GM10266 (cell line): ENCODE measurements at regions not wholly inside any gene's neighbourhood (a gene's known extent, or its start where the extent isn't known, plus 50 kb on each side); places are given as distances from the start of the nearest gene placed in this dataset.

ENCODE experiments used
- DNase-seq: peaks from one replicate; pipeline ENCODE4 v3.0.0; 2012; ENCODE audit errors: extremely low spot score
- TF ChIP-seq, protein P1 (sequence below): IDR thresholded peaks from 2 replicates; pipeline ENCODE4 v1.5.1; 2012; ENCODE audit warnings: mild to moderate bottlenecking, low read depth; ENCODE audit not compliant: control insufficient read depth, insufficient read depth; ENCODE audit errors: missing control alignments

DNA sequence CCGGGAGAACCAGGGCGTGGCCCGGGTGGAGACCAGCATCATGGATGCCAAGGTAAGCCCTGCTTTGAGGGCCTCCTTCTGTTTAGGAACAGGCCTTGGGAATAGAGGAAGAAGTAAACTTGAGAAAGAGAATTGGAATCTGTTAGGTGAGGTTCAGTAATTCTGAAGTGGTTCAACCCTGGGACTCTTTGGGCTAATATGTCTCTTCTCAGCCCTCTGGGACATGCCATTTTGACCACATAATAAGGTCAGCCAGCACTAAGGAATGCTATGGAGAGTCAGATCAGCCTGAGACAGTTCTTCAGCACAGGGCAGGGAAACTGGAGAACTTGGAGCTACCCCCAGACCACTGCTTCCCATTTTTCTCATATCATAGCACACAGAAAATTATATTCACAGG is 63.3 kb upstream of the PRPS1 start:
- DNase-seq, result no peak
- TF ChIP-seq, protein P1, sequence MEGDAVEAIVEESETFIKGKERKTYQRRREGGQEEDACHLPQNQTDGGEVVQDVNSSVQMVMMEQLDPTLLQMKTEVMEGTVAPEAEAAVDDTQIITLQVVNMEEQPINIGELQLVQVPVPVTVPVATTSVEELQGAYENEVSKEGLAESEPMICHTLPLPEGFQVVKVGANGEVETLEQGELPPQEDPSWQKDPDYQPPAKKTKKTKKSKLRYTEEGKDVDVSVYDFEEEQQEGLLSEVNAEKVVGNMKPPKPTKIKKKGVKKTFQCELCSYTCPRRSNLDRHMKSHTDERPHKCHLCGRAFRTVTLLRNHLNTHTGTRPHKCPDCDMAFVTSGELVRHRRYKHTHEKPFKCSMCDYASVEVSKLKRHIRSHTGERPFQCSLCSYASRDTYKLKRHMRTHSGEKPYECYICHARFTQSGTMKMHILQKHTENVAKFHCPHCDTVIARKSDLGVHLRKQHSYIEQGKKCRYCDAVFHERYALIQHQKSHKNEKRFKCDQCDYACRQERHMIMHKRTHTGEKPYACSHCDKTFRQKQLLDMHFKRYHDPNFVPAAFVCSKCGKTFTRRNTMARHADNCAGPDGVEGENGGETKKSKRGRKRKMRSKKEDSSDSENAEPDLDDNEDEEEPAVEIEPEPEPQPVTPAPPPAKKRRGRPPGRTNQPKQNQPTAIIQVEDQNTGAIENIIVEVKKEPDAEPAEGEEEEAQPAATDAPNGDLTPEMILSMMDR, result no peak

GRCh38 chrX:107565931-107566603 is 62.2 kb upstream of the PRPS1 start:
- no peak for DNase-seq
- TF ChIP-seq, protein P1, result no peak

GRCh38 chrX:107566604-107567262 is 61.6 kb upstream of the PRPS1 start:
- TF ChIP-seq, protein P1, result no peak
- DNase-seq, result no peak

- TF ChIP-seq, protein P1, result no peak
- no peak for DNase-seq
Observed at GRCh38 chrX:107567370-107567769, 60.9 kb upstream of the PRPS1 start.

DNA sequence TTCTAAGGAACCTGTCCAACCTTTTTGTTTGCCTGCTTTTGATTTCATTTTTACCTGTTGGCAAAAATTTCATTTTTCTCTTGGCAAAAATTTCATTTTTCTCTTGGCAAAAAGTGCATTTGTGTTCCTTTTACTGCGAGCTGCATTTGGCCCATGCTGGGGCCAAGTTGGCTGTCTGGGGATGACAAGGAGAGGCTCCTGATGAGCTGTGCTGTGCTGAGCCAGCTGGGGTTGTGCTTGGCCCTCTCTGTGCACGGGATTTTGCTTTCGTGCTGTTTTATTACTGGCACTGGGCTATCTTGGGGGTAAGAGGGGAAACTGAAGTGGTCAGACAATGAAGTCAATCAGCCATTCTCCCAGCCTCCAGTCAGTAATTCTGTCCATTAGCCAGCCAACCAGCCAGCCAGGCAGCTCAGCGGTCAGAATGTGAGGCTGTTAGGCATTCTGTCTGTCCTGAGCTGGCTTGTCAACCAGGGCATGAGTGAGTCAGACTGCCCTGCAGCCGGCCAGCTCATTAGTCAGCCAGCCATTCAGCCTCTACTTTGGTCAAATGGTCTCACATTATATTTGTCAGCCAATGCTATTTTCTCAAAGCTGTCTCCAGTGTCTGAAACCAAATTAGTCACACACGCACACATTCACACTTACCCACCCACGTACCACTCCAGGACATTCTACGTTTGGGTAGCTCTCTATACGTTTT is 56.9 kb upstream of the PRPS1 start:
- no peak for DNase-seq
- TF ChIP-seq, protein P1, result no peak

DNA sequence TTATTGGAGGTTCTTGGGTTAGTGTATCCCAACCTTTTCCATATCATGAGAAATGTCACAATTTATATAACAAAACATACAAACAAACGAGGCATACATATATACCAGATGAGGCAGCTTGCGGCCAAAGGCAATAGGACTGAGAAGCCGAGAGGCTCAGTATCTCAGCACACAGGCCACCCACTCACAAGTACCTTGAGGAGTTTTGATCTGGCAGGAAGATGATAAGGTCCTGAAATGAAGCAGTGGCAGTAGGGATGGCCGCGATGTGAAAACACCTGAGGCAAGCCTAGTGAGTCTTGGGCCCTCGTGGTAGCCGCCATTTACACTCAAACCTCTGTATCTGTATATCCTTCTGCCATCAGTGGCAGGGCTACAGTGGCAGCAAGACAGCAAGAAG is 55.3 kb upstream of the PRPS1 start:
- DNase-seq, result no peak
- TF ChIP-seq, protein P1, result no peak

- TF ChIP-seq, protein P1, result no peak
- DNase-seq, result no peak
Observed at GRCh38 chrX:107574054-107574683, 54.1 kb upstream of the PRPS1 start.
